Jurkat, Clone E6-1 (cell line): ENCODE measurements at regions not wholly inside any gene's neighbourhood (a gene's known extent, or its start where the extent isn't known, plus 50 kb on each side); places are given as distances from the start of the nearest gene placed in this dataset.

Source experiments
- DNase-seq: peaks from one replicate; pipeline ENCODE4 v3.0.0-alpha.2; 2011; ENCODE audit warnings: low read depth, low spot score
- H3K4me3 ChIP-seq: 2 replicates; pipeline ENCODE4 v1.5.1; 2011; ENCODE audit warnings: mild to moderate bottlenecking, low read length, control low read depth, moderate library complexity

GRCh38 chr2:67646714-67647333 lies 249.7 kb downstream of the ETAA1 start:
- DNase-seq: no peak
- no peak overlapping the region for H3K4me3 ChIP-seq

DNA sequence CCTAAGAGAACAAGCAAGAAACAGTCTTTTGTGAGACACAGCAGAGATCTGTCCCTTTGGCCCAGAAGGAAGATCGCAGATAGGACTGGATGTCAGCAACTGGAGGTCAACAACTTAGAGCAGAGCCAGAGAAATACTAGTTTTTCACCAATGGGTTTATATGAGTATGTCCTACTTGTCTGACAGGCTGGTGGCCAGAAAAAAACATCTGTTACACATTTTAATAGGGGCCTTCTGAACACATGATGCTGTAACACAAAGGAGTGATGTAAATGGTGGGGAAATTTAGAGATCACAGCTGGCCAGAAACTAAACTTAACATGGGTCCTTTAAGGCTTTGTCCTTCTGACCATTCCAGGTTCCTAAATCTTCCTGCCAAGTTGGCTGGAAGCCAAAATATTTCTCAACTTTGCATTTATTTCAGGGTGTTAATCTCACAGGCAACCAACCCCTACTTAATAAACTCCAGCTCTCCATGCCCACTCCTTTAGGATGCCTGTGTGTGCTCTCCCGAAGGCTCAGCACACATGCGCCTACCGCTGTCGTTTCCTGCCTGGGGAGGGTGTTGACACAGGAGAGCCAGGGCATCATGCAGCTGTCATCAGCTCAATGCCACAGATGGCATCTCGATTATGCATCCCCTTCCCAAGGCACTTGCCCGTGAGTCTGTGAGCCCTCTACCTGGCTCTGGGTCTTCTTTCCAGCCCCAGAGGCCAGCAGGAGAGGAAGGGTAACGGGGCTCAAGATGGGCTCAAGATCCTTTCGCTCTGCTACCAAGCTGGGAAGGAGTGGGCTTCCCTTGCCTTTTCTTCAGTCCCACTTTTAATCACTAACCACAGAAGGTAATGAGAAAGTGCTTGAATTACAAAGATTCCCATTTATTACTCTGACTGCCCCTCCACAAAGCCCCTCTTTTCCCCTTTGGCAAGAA lies 252.5 kb downstream of the ETAA1 start:
- H3K4me3 ChIP-seq: no peak overlapping the region
- DNase-seq: no peak

DNA sequence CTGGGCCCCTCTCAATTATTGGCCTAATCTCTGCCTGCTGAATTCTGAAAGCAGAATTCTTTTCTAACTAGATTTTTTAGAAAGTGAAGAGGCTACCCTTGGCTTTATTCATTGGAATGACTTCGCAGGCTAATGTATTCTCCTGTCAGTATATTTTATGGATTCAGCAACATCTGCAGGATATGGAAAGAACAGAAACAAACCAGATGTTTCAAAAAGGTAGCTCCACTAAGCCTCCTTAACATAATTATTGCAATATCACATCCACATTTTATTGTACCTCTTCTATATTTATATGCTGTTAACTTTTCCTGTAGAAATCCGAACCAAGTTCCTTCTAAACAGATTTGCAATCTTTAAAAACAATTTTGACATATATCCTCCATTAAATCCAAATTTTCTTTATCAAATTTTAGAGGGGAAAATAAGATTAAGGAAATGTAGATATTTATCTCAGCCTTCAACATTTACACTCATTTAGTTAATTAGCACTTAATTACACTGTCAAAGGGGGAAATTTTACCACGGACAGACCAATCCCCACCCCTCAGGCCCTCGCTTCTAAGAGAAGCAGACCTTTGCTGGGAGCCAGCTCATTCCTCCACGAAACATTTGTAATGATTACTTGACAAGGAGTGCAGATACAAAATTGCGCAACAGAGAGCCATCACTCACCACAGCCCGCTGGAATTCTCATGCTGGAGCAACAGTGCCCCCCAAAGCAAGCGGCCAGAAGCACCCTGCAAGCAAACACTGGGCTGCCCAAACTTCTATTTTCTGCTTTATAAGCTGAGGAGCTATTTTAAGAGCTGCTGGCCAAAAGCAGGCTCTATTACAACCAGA lies 253.4 kb downstream of the ETAA1 start:
- peak; percentile 10 for DNase-seq
- no peak overlapping the region for H3K4me3 ChIP-seq

GRCh38 chr2:67651565-67651964 lies 254.4 kb downstream of the ETAA1 start:
- no peak for DNase-seq
- H3K4me3 ChIP-seq: no peak overlapping the region

DNA sequence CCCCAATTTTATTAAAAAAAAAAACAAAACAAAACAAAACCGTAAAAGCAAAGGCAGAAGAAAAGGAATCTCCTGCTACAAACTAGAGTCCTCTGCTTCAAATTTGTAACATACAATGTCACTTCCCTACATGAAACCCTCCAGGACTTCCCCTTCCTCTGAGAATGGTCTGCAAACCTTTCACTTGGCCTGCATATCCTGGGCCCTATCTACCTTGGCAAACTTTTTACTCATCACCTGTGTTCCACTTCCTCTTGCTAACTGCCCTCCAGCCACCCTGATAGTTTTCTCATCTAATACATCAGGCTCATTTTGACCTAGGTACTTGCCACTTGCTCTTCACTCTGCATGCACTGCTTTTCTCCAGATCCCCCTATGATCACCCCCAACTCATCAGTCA lies 255.5 kb downstream of the ETAA1 start:
- H3K4me3 ChIP-seq: no peak overlapping the region
- DNase-seq: no peak

DNA sequence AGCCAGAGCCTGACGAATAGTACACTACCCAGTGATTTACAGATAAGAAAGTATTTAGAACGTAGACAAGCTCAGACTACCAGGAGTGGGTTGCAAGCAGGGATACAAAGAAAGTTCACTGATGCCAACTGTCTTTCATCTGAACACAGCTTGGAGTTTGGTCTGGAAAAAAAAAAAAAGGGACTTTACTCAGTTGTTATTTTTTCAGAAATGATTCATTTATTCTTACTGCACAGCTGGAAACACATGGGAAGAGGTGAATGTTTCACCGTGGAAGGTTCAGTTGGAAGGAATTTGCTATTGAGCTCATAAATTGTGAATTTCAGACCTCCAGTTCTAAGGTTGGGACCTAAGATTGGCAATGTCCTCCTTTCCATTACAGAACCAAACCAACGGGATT lies 259.7 kb downstream of the ETAA1 start:
- H3K4me3 ChIP-seq: no peak overlapping the region
- no peak for DNase-seq

- no peak for DNase-seq
- H3K4me3 ChIP-seq: no peak overlapping the region
Observed at GRCh38 chr2:67658820-67659219, 261.7 kb downstream of the ETAA1 start.

DNA sequence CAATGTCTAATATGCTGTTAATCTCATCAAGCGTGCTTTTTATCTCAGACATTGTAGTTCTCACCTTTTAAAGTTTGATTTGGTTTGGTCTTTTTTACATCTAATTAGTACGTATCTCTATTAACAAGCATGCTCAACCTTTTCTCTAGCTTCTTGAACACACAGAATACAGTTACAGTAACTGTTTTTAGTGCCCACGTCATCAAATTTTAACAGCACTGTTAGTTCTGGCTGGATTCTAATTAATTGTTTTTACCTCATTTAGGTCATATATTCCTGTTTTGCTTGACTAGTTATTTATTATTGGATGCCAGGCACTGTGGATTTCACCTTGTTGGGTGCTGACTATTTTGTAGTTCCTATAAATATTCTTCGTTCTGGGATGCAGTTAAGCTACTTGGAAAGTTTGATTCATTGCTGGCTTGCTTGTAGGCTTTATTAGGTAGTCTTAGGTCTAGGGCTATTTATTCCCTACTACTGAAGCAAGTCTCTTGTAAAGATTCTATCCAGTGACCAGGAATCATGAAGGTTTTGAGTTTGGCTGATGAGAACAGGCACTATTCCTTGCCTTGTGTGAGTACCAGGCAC lies 263.0 kb downstream of the ETAA1 start:
- DNase-seq: no peak
- H3K4me3 ChIP-seq: no peak overlapping the region

DNA sequence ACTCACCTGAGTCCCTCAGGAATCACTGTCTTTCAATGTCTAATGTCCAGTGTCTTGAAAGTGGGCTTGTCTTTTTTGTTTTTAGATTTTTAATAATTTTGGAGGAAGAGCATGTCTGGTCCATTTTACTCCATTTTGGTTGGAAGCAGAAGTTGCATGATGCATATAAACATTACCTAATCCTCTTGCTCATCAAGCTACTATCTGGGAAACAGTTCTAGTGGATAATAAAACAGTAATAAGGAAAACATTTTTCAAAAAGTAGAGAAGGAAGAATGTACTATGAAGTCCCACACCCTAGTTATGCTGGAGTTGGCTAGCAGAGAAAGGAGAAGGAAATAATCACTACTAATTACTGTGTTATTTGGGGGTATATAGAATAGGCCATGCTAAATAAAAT lies 263.7 kb downstream of the ETAA1 start:
- H3K4me3 ChIP-seq: no peak overlapping the region
- DNase-seq: no peak

DNA sequence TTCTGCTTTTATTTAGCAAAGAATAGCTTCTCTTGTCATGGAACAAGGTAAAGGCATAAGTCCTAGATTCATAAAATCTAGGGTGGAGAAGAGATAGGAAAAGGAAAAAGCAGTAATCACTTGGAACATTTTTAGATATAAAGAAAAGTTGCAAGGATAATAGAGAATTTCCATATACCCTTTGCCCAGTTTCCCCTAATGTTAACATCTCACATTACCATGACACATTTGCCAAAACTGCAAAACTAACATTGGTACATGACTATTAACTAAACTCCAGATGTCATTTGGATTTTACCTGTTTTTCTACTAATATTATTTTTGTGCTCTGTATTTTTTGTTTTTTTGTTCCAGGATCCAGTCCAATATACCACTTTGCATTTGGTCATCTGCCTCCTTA lies 265.1 kb downstream of the ETAA1 start:
- no peak for DNase-seq
- no peak overlapping the region for H3K4me3 ChIP-seq

DNA sequence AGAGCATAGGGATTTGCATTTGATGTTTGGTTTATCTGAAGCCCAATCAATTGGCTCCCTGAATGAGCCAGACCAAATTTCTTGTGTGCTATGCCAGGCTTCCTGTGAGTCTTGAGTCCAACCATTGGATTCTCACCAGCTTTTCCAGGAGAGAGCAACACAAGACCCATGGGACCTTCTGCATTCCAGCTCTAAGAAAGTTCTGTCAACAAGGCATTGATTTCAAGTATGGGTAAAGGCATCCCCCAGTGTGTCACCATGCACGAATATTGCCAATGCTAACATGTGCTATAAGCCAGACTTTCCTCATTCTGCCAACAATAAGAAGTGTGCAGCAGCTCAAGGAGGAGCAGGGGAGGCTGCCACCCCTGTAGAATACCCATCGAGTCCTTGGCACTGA lies 266.6 kb downstream of the ETAA1 start:
- no peak overlapping the region for H3K4me3 ChIP-seq
- no peak for DNase-seq

DNA sequence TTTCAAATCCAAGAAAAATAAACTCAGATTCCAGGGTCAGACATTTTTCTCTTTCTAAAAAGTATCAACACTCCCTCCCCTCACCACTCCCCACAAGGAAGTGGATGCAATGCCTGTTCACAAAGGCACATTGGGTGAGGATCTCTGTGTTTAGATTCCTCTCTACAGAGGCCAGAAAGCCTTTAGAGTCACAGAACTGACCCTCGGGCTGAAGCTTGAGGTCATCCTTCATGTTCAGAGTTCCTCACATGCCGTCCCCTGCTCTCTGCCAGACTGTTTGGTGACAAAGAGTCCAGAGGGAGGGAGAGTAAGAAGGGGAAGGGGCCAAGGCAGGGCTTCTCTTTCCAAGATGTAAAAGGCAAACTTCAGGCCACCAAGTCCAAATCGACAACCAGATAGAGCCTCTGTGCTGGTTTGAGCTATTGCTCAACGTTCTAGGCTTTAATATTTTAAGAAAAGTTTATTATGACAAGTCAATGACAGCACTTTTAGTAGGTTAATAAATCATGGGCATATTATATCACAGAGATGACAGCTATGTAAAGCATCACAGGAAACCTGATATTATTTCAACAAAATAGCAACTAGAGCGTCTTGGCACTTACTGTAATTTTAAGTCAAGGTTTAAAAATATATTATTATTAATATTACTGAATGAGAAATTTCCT lies 269.4 kb downstream of the ETAA1 start:
- DNase-seq: no peak
- H3K4me3 ChIP-seq: no peak overlapping the region

- no peak overlapping the region for H3K4me3 ChIP-seq
- DNase-seq: no peak
Observed at GRCh38 chr2:67667054-67667908, 270.1 kb downstream of the ETAA1 start.

DNA sequence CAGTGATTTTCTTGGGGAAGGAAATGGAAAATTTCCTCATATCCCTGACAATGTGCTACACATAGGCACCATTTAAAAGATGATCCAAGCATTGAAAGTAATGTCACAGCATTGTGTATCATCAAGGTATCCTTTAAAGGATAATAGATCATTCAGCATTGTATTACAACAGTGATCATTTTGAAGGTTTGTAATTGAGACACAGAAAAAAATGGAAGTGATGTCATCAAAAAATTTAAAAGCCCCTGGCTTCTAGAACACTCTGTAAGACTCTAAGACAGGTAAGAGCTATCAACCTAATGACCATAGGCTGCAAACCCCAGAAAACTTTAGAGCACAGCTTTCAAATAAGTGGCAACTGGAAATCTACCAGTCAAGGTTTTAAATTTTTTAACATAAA lies 271.4 kb downstream of the ETAA1 start:
- H3K4me3 ChIP-seq: no peak overlapping the region
- no peak for DNase-seq

- H3K4me3 ChIP-seq: no peak overlapping the region
- DNase-seq: no peak
Observed at GRCh38 chr2:67669168-67669567, 272.0 kb downstream of the ETAA1 start.

DNA sequence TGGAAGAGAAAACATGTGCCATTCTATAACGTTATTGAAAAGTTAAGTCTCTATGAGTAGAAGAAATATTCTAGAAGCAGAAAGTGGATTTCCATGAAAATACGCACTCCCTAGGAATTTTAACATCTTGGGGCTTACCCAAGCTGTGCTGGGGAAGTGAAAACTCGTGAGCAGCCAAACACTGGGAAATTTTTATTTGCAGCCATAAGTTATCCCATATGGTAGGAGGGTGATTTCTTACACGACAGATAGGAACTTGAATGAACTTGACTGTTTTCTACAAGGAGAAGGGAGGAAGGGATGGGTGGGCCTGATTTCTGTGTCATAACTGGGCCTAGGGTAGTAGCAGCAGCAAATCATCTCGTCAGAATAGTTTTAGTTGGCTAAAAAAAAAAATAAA lies 272.6 kb downstream of the ETAA1 start:
- DNase-seq: no peak
- H3K4me3 ChIP-seq: no peak overlapping the region

DNA sequence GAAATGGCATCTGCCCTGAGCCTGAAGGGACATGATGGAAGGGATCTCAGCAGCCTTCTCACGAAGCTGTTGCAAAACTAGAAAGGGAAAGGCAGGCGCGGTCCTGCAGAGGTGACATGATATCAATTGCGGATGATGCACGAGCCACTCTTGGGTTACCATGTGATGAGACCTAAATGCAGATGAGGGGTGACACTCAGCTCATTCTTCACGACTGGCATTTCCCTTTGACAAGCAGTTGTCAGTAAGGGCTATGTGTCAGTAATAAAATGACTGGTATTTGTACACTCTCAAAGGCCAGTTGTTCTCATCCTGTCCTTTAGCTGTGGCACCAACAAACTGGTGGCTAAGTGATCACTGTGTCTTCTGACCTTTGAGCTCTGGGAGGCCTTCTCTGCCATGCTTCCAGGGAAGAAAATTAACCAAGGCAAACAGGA lies 273.6 kb downstream of the ETAA1 start:
- no peak overlapping the region for H3K4me3 ChIP-seq
- no peak for DNase-seq
